BLaER1 (cell line): ENCODE measurements at regions not wholly inside any gene's neighbourhood (a gene's known extent, or its start where the extent isn't known, plus 50 kb on each side); places are given as distances from the start of the nearest gene placed in this dataset.

ENCODE experiments used
- H3K27ac ChIP-seq: shearing (Covaris generic); formaldehyde crosslinking; 2 replicates; pipeline ENCODE4 v1.8.1; 2022
- H3K27me3 ChIP-seq: shearing (Covaris generic); formaldehyde crosslinking; 2 replicates; pipeline ENCODE4 v1.8.1; 2022
- H3K36me3 ChIP-seq: shearing (Covaris generic); formaldehyde crosslinking; 2 replicates; pipeline ENCODE4 v1.8.1; 2022
- H3K4me1 ChIP-seq: shearing (Covaris generic); formaldehyde crosslinking; 2 replicates; pipeline ENCODE4 v1.8.1; 2022
- H3K4me2 ChIP-seq: shearing (Covaris generic); formaldehyde crosslinking; 2 replicates; pipeline ENCODE4 v1.8.1; 2022
- H3K4me3 ChIP-seq: shearing (Covaris generic); formaldehyde crosslinking; 2 replicates; pipeline ENCODE4 v1.8.1; 2022
- H3K9ac ChIP-seq: shearing (Covaris generic); formaldehyde crosslinking; 2 replicates; pipeline ENCODE4 v1.8.1; 2022
- H3K9me3 ChIP-seq: shearing (Covaris generic); formaldehyde crosslinking; 2 replicates; pipeline ENCODE4 v1.8.1; 2022
- H4K20me1 ChIP-seq: shearing (Covaris generic); formaldehyde crosslinking; 2 replicates; pipeline ENCODE4 v1.8.1; 2022
- Cebpa-rat ChIP-seq: shearing (Covaris generic); IDR thresholded peaks from 2 replicates; pipeline ENCODE4 v1.8.1; 2022

DNA sequence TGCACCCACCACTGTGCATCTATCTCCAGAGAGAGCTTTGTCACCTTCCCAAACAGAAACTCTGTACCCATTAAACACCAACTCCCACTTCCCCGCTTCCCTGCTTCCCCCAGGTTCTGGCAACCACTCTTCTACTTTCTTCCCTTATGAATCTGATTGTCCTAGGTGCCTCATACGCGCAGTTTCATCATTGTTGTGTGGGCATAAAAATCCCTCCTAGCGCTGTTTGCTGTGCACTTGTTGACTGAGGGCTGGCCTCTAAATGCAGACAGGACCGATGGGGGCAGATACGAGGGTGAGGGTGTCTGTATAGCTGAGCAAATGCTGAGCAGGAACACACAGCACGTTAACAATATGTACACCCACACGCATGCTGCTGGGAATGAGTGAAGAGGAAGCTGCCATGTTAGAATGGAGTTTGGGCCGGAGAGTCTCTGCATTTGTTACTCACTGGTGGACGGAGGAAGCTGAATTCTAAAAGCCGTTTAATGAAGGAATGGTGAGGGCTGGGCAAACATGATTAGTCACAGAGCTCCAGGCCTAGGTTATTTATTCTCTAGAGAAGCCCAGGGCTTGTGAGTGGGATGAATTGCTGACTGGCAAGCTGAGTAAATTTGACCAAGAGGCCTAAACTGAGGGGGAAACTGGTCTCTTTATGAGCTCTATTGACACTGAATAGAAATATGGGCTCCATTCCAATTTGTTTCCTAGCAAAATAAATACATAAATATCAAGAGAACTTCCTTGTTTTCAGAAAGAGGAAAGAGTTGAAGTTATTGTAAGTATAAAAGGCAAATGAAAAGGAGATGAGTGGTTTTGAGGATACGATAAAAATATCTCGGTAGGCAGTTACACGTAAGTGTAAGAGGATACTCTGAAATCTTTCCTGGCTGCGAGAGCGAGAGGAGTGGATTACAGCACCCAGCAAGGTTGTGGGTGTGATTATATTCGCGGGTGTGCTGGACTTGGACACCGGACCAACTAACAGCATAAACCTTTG, 95.9 kb upstream of the RPS6KA3 start:
- Histone ChIP-seq H3K36me3 (no peaks in the 10 kb centered on the region), H3K9ac (no peak overlapping the region), H3K9me3 (no peaks in the 10 kb centered on the region), H3K4me1 (no peaks in the 10 kb centered on the region), H4K20me1 (no peaks in the 10 kb centered on the region), H3K27me3 (no peaks in the 10 kb centered on the region), H3K4me3 (no peak overlapping the region), H3K4me2 (no peak overlapping the region), H3K27ac (no peak overlapping the region)
- no peak for TF ChIP-seq Cebpa-rat

DNA sequence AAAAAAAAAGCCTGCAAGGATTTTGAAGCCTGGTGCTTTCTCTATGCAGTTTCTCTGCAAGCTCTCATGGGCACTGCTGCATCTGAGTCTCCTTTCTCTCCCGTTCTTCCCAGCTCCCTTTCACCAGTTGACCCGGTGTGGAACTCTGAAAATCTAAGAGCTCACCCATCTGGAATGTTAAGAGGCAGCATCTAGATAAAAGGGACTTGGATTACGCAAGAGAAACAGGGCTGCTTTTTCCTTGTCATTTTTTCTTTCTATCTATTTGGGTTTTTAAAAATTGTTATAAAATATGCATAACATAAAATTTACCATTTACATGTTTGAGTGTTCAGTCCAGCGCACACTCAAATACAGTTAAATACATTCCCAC, 95.2 kb upstream of the RPS6KA3 start:
- Histone ChIP-seq H4K20me1 (no peaks in the 10 kb centered on the region), H3K4me2 (no peak overlapping the region), H3K36me3 (no peaks in the 10 kb centered on the region), H3K4me1 (no peaks in the 10 kb centered on the region), H3K27me3 (no peaks in the 10 kb centered on the region), H3K9ac (no peak overlapping the region), H3K27ac (no peak overlapping the region), H3K4me3 (no peak overlapping the region), H3K9me3 (no peaks in the 10 kb centered on the region)
- TF ChIP-seq Cebpa-rat, result 0 out of 2 replicates have a peak, but pooled peaks have one; percentile 14

DNA sequence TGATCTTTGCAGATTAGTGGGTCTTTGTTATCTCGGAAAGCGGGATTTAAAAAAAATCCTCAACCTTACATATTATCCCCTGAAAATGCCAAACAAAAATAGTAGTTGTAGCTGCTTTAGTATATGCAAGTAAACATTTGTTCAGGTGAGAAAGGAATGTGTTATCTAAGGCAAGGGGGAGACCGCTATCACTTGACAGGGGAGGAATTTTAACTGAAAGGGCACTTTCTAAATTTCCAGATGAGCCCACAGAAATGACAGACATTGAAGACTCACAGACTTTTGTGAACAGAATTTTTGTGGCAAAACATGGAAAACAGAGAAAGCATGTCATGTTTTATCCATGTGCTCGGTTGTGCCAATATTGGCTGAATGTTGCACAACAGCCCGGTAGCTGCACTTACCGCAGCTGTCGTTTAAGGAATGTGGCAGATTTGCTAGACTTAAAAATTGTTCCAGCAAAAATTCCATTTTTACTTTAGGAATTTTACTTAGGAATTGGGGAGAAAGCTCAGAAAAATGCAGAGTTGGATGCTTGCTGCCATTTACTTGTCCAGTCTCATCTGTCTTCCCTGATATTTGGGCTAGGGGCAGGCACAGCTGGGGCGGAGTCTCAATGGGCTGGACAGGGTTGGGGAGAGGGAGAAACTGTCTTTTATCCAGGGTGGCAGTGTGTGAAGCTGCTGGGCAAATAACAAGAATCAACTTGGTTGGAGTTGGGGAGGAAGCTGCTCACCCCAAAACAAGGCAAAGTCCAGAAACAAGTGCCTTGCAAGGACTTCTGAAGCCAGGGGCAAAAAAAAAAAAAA, 94.6 kb upstream of the RPS6KA3 start:
- H3K36me3 ChIP-seq, result no peaks in the 10 kb centered on the region
- no peaks in the 10 kb centered on the region for H3K27me3 ChIP-seq
- no peak overlapping the region for H3K4me2 ChIP-seq
- TF ChIP-seq Cebpa-rat, result no peak
- no peaks in the 10 kb centered on the region for H3K9me3 ChIP-seq
- no peak overlapping the region for H3K9ac ChIP-seq
- no peaks in the 10 kb centered on the region for H3K4me1 ChIP-seq
- H4K20me1 ChIP-seq, result no peaks in the 10 kb centered on the region
- H3K4me3 ChIP-seq, result no peak overlapping the region
- H3K27ac ChIP-seq, result no peak overlapping the region

DNA sequence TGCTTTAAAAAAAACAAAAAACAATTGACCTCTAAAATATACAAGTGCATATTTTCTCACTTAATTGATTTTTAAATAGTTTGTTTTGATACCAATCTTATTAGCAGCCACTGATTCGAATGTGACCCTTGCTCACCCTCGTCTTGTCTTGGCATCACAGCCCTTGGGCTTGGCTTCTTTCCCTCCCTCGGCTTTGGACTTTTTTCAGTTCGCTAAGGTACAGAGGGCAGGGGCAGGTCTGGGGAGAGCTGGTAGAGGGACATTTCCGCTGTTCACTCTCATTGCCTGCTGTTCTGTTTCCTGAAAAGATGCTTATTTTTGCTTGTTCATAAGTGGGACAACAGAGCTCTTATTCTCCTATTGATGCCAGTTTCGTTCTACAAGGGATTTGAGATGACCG, 88.5 kb upstream of the RPS6KA3 start:
- Histone ChIP-seq H3K9ac (no peak overlapping the region), H3K4me3 (no peak overlapping the region), H3K27me3 (no peaks in the 10 kb centered on the region), H3K4me2 (no peak overlapping the region), H3K36me3 (no peaks in the 10 kb centered on the region), H3K27ac (no peak overlapping the region), H4K20me1 (no peaks in the 10 kb centered on the region), H3K4me1 (no peaks in the 10 kb centered on the region), H3K9me3 (no peaks in the 10 kb centered on the region)
- no peak for TF ChIP-seq Cebpa-rat

DNA sequence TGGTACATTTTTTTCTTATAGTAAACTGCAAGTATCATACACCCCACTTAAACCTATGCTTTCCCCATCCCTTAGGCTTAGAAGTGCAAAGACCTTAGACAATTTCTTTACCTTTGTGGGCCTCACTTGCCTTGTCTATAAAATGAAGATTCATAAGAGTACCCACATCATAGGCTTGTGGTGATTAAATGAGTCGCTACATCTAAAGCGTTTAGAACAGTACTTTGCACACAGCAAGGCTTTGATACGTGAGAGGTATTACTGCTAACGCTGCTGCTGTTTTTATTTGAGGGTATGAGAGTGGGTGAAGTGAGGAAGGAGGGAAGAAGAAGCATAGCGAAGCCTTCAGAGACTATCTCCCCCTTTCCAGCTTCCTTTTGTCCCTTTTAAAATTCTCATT, 87.8 kb upstream of the RPS6KA3 start:
- Histone ChIP-seq H4K20me1 (no peaks in the 10 kb centered on the region), H3K27ac (no peak overlapping the region), H3K4me1 (no peaks in the 10 kb centered on the region), H3K36me3 (no peaks in the 10 kb centered on the region), H3K9me3 (no peaks in the 10 kb centered on the region), H3K4me3 (no peak overlapping the region), H3K4me2 (no peak overlapping the region), H3K9ac (no peak overlapping the region), H3K27me3 (no peaks in the 10 kb centered on the region)
- TF ChIP-seq Cebpa-rat, result no peak

DNA sequence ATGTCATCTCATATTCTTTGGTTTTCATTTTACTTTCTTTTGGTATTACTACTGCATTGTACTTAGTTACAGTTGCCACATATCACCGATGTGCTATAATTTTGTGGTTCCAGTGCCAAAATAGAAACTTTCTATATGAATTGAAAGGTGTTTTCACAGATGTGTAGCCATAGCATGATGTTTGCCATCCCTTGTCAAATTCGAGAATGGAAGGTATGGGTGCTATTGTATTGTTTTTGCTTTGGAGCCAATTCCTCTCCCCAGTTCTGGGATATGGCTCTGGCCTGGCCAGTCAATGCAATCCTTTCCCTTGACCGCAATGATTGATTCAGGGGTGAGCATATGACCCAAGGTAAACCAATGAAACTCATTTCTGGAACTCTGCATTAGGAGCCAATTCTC, 86.2 kb upstream of the RPS6KA3 start:
- Histone ChIP-seq H4K20me1 (no peaks in the 10 kb centered on the region), H3K9ac (no peak overlapping the region), H3K27ac (no peak overlapping the region), H3K4me3 (no peak overlapping the region), H3K4me1 (no peaks in the 10 kb centered on the region), H3K4me2 (no peak overlapping the region), H3K9me3 (no peaks in the 10 kb centered on the region), H3K27me3 (no peaks in the 10 kb centered on the region), H3K36me3 (no peaks in the 10 kb centered on the region)
- TF ChIP-seq Cebpa-rat, result no peak

DNA sequence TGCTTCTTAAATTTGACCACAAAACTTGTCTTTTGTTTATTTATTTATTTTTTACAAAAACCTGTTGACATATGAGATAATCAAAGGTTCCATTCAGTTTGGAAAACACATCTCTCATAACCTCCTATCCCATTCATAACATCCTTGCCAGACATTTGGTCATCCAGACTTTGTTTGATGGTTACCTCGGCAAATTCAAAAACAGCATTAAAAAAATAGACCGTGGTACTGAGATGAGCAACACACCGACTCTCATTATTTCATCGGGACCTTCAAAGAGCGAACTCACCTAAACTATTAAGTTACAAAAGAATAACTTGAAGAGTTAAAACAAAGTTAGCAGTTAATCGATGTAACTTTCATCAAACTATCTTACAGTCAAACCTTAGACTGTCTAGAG, 85.8 kb upstream of the RPS6KA3 start:
- H3K4me3 ChIP-seq, result no peak overlapping the region
- H3K4me1 ChIP-seq, result no peaks in the 10 kb centered on the region
- H3K27me3 ChIP-seq, result no peaks in the 10 kb centered on the region
- H4K20me1 ChIP-seq, result no peaks in the 10 kb centered on the region
- no peaks in the 10 kb centered on the region for H3K9me3 ChIP-seq
- H3K9ac ChIP-seq, result no peak overlapping the region
- H3K36me3 ChIP-seq, result no peaks in the 10 kb centered on the region
- no peak for TF ChIP-seq Cebpa-rat
- no peak overlapping the region for H3K27ac ChIP-seq
- no peak overlapping the region for H3K4me2 ChIP-seq

DNA sequence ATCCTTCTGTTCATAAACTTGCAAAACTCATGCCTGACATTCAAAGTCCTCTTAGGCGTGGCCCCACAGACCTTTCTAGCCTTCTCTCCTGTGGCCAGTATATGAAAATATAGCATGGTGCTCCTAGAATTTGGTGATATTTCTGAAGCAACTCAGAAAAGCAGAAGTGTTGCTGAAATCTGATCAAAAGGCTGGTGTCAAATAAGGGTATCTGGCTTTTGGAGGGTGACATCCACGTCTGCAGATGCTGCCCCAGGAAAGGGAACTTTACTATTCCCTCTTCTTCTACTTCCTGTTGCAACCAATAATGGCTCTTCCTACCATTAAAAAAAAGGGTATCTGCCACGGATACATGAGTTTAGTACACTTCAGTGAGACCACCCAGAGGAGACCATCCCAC, 83.9 kb upstream of the RPS6KA3 start:
- Histone ChIP-seq H3K4me1 (no peaks in the 10 kb centered on the region), H3K4me3 (no peak overlapping the region), H3K9me3 (peaks cover under 1% of the 10 kb centered on the region; the same call in 1 of the 2 replicates), H3K36me3 (no peaks in the 10 kb centered on the region), H3K27me3 (no peaks in the 10 kb centered on the region), H3K4me2 (no peak overlapping the region), H3K27ac (no peak overlapping the region), H3K9ac (no peak overlapping the region), H4K20me1 (no peaks in the 10 kb centered on the region)
- no peak for TF ChIP-seq Cebpa-rat

DNA sequence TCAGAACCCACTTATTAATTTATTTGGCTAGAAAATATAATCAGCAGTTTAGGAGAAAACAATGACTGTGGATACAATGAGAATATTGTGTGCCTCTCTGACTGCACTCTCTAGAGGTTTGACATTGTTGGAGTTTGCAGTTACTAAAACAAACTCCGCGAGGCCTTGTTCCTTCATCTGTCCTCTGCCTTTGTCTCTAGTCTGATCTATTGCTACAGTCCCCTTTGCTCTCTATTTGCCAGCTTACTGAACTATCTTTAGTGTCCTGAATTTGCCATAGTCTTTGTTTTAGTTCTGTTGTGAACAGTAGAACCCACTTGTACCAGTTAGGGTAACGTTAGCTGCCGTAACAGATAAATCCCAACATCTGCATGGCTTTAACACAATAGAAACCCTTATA, 81.4 kb upstream of the RPS6KA3 start:
- no peaks in the 10 kb centered on the region for H4K20me1 ChIP-seq
- H3K4me3 ChIP-seq, result no peak overlapping the region
- no peak for TF ChIP-seq Cebpa-rat
- no peaks in the 10 kb centered on the region for H3K27me3 ChIP-seq
- no peak overlapping the region for H3K27ac ChIP-seq
- H3K36me3 ChIP-seq, result no peaks in the 10 kb centered on the region
- no peak overlapping the region for H3K9ac ChIP-seq
- H3K4me2 ChIP-seq, result no peak overlapping the region
- peaks cover 25% of the 10 kb centered on the region for H3K9me3 ChIP-seq
- no peaks in the 10 kb centered on the region for H3K4me1 ChIP-seq

DNA sequence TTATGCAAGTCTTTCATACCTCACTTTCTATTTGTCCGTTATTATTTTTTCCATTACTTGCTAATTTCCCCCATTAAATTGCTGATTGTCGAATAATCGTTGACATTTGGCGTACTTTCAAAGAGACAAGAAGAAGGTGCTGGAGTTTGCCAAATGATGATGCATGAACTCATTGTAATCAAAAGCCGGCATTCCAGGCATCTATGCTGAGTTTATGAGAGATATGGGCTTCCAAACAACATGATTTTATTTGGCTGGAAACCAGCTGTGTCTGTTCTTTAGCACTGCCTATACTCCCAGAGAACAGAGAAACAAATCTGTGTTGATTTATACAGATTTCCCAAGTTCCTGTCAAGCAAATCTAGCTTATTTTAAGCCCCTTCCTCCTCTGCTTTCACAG, 80.8 kb upstream of the RPS6KA3 start:
- Histone ChIP-seq H3K27ac (no peak overlapping the region), H3K4me3 (no peak overlapping the region), H3K4me2 (no peak overlapping the region), H3K27me3 (no peaks in the 10 kb centered on the region), H3K36me3 (no peaks in the 10 kb centered on the region), H3K9ac (no peak overlapping the region), H3K9me3 (peaks cover 29% of the 10 kb centered on the region), H4K20me1 (no peaks in the 10 kb centered on the region), H3K4me1 (no peaks in the 10 kb centered on the region)
- TF ChIP-seq Cebpa-rat, result no peak
